Endothelial cell of umbilical vein (primary cell): ENCODE measurements at regions not wholly inside any gene's neighbourhood (a gene's known extent, or its start where the extent isn't known, plus 50 kb on each side); places are given as distances from the start of the nearest gene placed in this dataset.
"Not testable (repeated sequence)": the region's sequence is repeated elsewhere in the genome, so short reads cannot be mapped to it uniquely, and the experiment has no call there.

Experiments used
- BruUV-seq: library from RNA; stranded (reverse); fragments of 400-500 nt; replicated peaks from 2 replicates; lab custom pipeline; 2021; lab: Mats Ljungman, UMichigan
- CTCF ChIA-PET: fragments of 300-600, 350-600 bp; sonication (Branson Sonifier 250); formaldehyde crosslinking; loops from one replicate; lab custom pipeline; 2021; ENCODE audit warnings: antibody characterized with exemption, inconsistent platforms; lab: Charles Lee
- POLR2A ChIA-PET: fragments of 300-600, 350-600 bp; sonication (Branson Sonifier 250); formaldehyde crosslinking; loops from one replicate; lab custom pipeline; 2021; ENCODE audit warnings: antibody characterized with exemption, inconsistent platforms; lab: Charles Lee
- DNase-seq: peaks from one replicate; pipeline ENCODE4 v3.0.0-alpha.2; 2011; ENCODE audit warnings: low read depth, low spot score
- FAIRE-seq: peaks from 2 replicates; lab custom pipeline; 2011; peaks lifted over from hg19 to GRCh38; lab: Jason Lieb, UNC
- H2AFZ ChIP-seq: 2 replicates; pipeline ENCODE4 v1.6.0; 2012; ENCODE audit warnings: low read depth, low read length, control low read depth, inconsistent platforms
- H3K27ac ChIP-seq: 2 replicates; pipeline ENCODE4 v1.5.1; 2011; ENCODE audit warnings: low read depth, mild to moderate bottlenecking, control low read depth, low read length, moderate library complexity; ENCODE audit not compliant: insufficient read depth
- H3K27me3 ChIP-seq, 2 experiments: 2 replicates each; pipeline versions ENCODE4 v1.6.0 to v1.6.1; 2011; ENCODE audit warnings: low read length in 2 of 2, mixed read lengths in 1 of 2; ENCODE audit not compliant: control insufficient read depth in 2 of 2, insufficient read depth in 2 of 2
- H3K36me3 ChIP-seq, 2 experiments: 2 replicates in 1 of 2; 3 replicates in 1 of 2; pipeline ENCODE4 v1.5.1; 2011; ENCODE audit warnings: low read length in 2 of 2, mild to moderate bottlenecking in 1 of 2, moderate library complexity in 1 of 2; ENCODE audit not compliant: control insufficient read depth in 2 of 2, insufficient read depth in 2 of 2; ENCODE audit errors: extremely low read depth in 1 of 2
- H3K4me1 ChIP-seq: 3 replicates; pipeline ENCODE4 v1.5.1; 2011; ENCODE audit warnings: mild to moderate bottlenecking, low read length; ENCODE audit not compliant: control insufficient read depth, insufficient read depth; ENCODE audit errors: extremely low read depth
- H3K4me2 ChIP-seq: 2 replicates; pipeline ENCODE4 v1.6.1; 2011; ENCODE audit warnings: low read length, control low read depth, mixed read lengths; ENCODE audit not compliant: insufficient read depth
- H3K4me3 ChIP-seq, 3 experiments: fragments of 200-600 bp in 1 of 3; sonication (generic), shearing (Covaris generic) in 1 of 3; replicated peaks in 1 of 3; 2 replicates each; pipeline ENCODE4 v1.5.1; 2011 to 2016; ENCODE audit warnings: control low read depth in 3 of 3, low read length in 3 of 3, mild to moderate bottlenecking in 2 of 3, inconsistent platforms in 1 of 3, low read depth in 1 of 3, moderate library complexity in 1 of 3; ENCODE audit not compliant: insufficient read depth in 1 of 3
- H3K79me2 ChIP-seq: 2 replicates; pipeline ENCODE4 v1.6.0; 2012; ENCODE audit warnings: low read length, inconsistent platforms; ENCODE audit not compliant: control insufficient read depth, insufficient read depth
- H3K9ac ChIP-seq: replicated peaks from 2 replicates; pipeline ENCODE3; 2011; ENCODE audit warnings: low read length, control low read depth; ENCODE audit not compliant: insufficient read depth; ENCODE audit errors: extremely low read depth
- H3K9me1 ChIP-seq: replicated peaks from 3 replicates; pipeline ENCODE4 v1.6.0; 2011; ENCODE audit warnings: mild to moderate bottlenecking, low read length; ENCODE audit not compliant: control insufficient read depth, insufficient read depth; ENCODE audit errors: extremely low read depth
- H3K9me3 ChIP-seq: replicated peaks from 2 replicates; pipeline ENCODE4 v1.5.1; 2012; ENCODE audit warnings: low read length, inconsistent platforms; ENCODE audit not compliant: control insufficient read depth, insufficient read depth
- H4K20me1 ChIP-seq: replicated peaks from 2 replicates; pipeline ENCODE3; 2011; ENCODE audit warnings: mild to moderate bottlenecking, low read length; ENCODE audit not compliant: control insufficient read depth, insufficient read depth; ENCODE audit errors: extremely low read depth
- EZH2 ChIP-seq: IDR thresholded peaks from 2 replicates; pipeline ENCODE4 v1.6.1; 2012; ENCODE audit warnings: borderline replicate concordance, low read depth, mild to moderate bottlenecking, moderate library complexity, low read length, inconsistent platforms; ENCODE audit not compliant: severe bottlenecking
- FOS ChIP-seq: IDR thresholded peaks from 2 replicates; pipeline ENCODE4 v1.6.1; 2011; ENCODE audit warnings: mild to moderate bottlenecking, low read length, moderate library complexity, borderline replicate concordance; ENCODE audit not compliant: insufficient read depth
- GATA2 ChIP-seq: IDR thresholded peaks from 2 replicates; pipeline ENCODE4 v1.7.0; 2011; ENCODE audit warnings: low read depth, mild to moderate bottlenecking, moderate library complexity, mixed read lengths, low read length; ENCODE audit not compliant: insufficient read length, insufficient read depth
- JUN ChIP-seq: IDR thresholded peaks from 2 replicates; pipeline ENCODE4 v1.6.1; 2011; ENCODE audit warnings: borderline replicate concordance, low read depth; ENCODE audit not compliant: insufficient read length, insufficient read depth
- MYC ChIP-seq: IDR thresholded peaks from one replicate; pipeline ENCODE4 v1.6.1; 2011; ENCODE audit warnings: mild to moderate bottlenecking, low read depth, low read length
- POLR2A ChIP-seq: IDR thresholded peaks from 2 replicates; pipeline ENCODE4 v1.6.1; 2012; ENCODE audit warnings: low read depth, mild to moderate bottlenecking, control low read depth, low read length
- POLR2AphosphoS5 ChIP-seq: IDR thresholded peaks from 2 replicates; pipeline ENCODE4 v1.6.1; 2012; ENCODE audit warnings: low read depth, mild to moderate bottlenecking, control low read depth, low read length, moderate library complexity; ENCODE audit not compliant: insufficient read depth
- dilution Hi-C: fragments of 300-500 bp; cut with MboI; formaldehyde crosslinking; loops from one replicate; pipeline ENCODE4 v1.15.0; 2019; ENCODE audit warnings: low sequenced_read_pairs; ENCODE audit not compliant: extremely low pct_ligation_motif_present
- intact Hi-C: fragments of 100-400 bp; cut with micrococcal nuclease; formaldehyde crosslinking; loops from one replicate; pipeline ENCODE4 v1.10.0; 2022
- TF ChIP-seq, protein P1 (sequence below), 2 donors: IDR thresholded peaks; 1 replicate in 1 of 2; 2 replicates in 1 of 2; pipeline ENCODE4 v1.5.1; 2011; ENCODE audit warnings: low read length in 2 of 2, mild to moderate bottlenecking in 2 of 2, moderate library complexity in 2 of 2, control low read depth in 1 of 2, inconsistent platforms in 1 of 2, low read depth in 1 of 2; ENCODE audit not compliant: insufficient read depth in 1 of 2; ENCODE audit errors: extremely low read depth in 1 of 2
- TF ChIP-seq, protein P2 (sequence below): IDR thresholded peaks from 2 replicates; pipeline ENCODE4 v1.6.1; 2011; ENCODE audit not compliant: insufficient read depth, insufficient read length

DNA sequence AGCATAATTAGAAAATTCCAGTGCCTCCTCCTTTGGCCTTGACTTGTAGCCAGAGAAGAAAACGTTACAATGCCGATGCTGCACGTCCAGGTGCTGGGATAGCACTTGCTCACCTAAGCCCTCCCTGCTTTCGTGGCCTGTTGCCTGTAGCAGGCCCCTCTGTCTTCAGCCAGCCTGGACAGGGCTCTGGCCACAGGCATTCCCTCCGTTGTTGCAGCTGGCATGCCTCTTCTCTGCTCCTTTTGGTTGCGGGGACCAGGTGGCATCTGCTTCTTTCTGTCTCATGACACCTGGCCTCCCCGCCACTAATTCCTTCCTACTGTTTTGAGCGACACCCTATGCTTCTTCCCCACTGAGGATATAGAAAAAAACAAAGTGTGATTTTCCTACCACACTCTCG is 54.6 kb upstream of the MORC3 start:
- ChIA-PET POLR2A (no interaction called here), CTCF (no interaction called here)
- no peaks in the 10 kb centered on the region for H4K20me1 ChIP-seq
- H3K4me1 ChIP-seq = no peaks in the 10 kb centered on the region
- FAIRE-seq (no peak), DNase-seq (no peak)
- no TSS peak for BruUV-seq
- H3K36me3 ChIP-seq = no peaks in the 10 kb centered on the region
- H3K4me3 ChIP-seq = no peak overlapping the region
- H3K4me2 ChIP-seq = no peak overlapping the region
- dilution Hi-C loops (no loop called here), intact Hi-C loops (no loop called here)
- H3K9me3 ChIP-seq = no peaks in the 10 kb centered on the region
- no peak overlapping the region for H3K27ac ChIP-seq
- no peaks in the 10 kb centered on the region for H3K27me3 ChIP-seq
- H2AFZ ChIP-seq = no peak overlapping the region
- H3K79me2 ChIP-seq = no peaks in the 10 kb centered on the region
- TF ChIP-seq GATA2 (no peak), FOS (no peak), EZH2 (no peak), POLR2AphosphoS5 (no peak), MYC (no peak), POLR2A (no peak), JUN (no peak)
- TF ChIP-seq, protein P1, sequence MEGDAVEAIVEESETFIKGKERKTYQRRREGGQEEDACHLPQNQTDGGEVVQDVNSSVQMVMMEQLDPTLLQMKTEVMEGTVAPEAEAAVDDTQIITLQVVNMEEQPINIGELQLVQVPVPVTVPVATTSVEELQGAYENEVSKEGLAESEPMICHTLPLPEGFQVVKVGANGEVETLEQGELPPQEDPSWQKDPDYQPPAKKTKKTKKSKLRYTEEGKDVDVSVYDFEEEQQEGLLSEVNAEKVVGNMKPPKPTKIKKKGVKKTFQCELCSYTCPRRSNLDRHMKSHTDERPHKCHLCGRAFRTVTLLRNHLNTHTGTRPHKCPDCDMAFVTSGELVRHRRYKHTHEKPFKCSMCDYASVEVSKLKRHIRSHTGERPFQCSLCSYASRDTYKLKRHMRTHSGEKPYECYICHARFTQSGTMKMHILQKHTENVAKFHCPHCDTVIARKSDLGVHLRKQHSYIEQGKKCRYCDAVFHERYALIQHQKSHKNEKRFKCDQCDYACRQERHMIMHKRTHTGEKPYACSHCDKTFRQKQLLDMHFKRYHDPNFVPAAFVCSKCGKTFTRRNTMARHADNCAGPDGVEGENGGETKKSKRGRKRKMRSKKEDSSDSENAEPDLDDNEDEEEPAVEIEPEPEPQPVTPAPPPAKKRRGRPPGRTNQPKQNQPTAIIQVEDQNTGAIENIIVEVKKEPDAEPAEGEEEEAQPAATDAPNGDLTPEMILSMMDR (IDR thresholded peaks at IDR 0.05; ENCODE audit: extremely low read depth in 1 of 2, insufficient read depth in 1 of 2, low read depth in 1 of 2, low read length in 2 of 2) = no peak
- TF ChIP-seq, protein P2, sequence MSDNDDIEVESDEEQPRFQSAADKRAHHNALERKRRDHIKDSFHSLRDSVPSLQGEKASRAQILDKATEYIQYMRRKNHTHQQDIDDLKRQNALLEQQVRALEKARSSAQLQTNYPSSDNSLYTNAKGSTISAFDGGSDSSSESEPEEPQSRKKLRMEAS = no peak
- H3K9me1 ChIP-seq = no peaks in the 10 kb centered on the region
- no peak overlapping the region for H3K9ac ChIP-seq

DNA sequence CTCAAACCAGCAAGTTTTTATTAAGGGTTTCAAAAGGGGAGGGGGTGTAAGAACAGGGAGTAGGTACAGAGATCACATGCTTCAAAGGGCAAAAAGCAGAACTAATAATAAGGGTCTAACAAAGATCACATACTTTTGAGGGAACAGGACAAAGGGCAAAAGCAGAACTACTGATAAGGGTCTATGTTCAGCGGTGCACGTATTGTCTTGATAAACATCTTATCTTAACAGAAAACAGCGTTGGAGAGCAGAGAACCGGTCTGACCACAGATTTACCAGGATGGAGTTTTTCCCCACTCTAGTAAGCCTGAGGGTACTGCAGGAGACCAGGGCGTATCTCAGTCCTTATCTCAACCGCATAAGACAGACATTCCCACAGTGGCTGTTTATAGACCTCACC is 52.2 kb upstream of the MORC3 start:
- H3K9me1 ChIP-seq, BruUV-seq, H3K36me3 ChIP-seq, intact Hi-C loops, POLR2A ChIA-PET, CTCF ChIA-PET, DNase-seq, H3K4me3 ChIP-seq, H3K4me2 ChIP-seq, H3K27me3 ChIP-seq, H3K27ac ChIP-seq, H2AFZ ChIP-seq, H3K79me2 ChIP-seq, H4K20me1 ChIP-seq, H3K4me1 ChIP-seq, H3K9ac ChIP-seq, H3K9me3 ChIP-seq, FAIRE-seq, dilution Hi-C loops: not testable (repeated sequence)

DNA sequence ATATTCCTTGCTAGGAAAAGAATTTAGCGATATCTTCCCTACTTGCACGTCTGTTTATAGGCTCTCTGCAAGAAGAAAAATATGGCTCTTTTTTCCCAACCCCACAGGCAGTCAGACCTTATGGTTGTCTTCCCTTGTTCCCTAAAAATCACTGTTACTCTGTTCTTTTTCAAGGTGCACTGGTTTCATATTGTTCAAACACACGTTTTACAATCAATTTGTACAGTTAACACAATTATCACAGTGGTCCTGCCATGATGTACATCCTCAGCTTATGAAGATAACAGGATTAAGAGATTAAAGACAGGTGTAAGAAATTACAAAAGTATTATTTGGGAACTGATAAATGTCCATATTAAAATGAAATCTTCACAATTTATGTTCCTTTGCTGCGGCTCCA is 51.7 kb upstream of the MORC3 start:
- H3K27ac ChIP-seq, H4K20me1 ChIP-seq, H3K4me1 ChIP-seq, H3K4me2 ChIP-seq, H3K36me3 ChIP-seq, H3K4me3 ChIP-seq, H3K9me3 ChIP-seq, H3K9ac ChIP-seq, DNase-seq, H2AFZ ChIP-seq, H3K79me2 ChIP-seq, FAIRE-seq, dilution Hi-C loops, POLR2A ChIA-PET, H3K27me3 ChIP-seq, intact Hi-C loops, H3K9me1 ChIP-seq, BruUV-seq: not testable (repeated sequence)
- CTCF ChIA-PET = interaction anchor here (0.5 kb wide), 2 partner anchors 13 to 27 kb away, joined by 4 read pairs; no protein-coding TSS in a partner anchor
